HUDEP-2 (cell line): ENCODE measurements at regions not wholly inside any gene's neighbourhood (a gene's known extent, or its start where the extent isn't known, plus 50 kb on each side); places are given as distances from the start of the nearest gene placed in this dataset.

Experiments used
- DNase-seq, 76 experiments: peaks; one replicate each; lab custom pipeline; 2025; ENCODE audit not compliant: unreplicated experiment in 76 of 76; lab: John Stamatoyannopoulos, UW

GRCh38 chr2:177072090-177072489 is 140.5 kb upstream of the HNRNPA3 start:
- no peak for DNase-seq

- DNase-seq: no peak
These were observed 139.0 kb upstream of the HNRNPA3 start for GRCh38 chr2:177073611-177074010.

GRCh38 chr2:177074099-177074710 is 138.4 kb upstream of the HNRNPA3 start:
- no peak for DNase-seq

- no peak for DNase-seq
These were observed 137.3 kb upstream of the HNRNPA3 start for GRCh38 chr2:177075254-177075653.

- no peak for DNase-seq
These were observed 135.9 kb upstream of the HNRNPA3 start for GRCh38 chr2:177076636-177077179.

- DNase-seq: no peak
These were observed 134.8 kb upstream of the HNRNPA3 start for GRCh38 chr2:177077778-177078177.

- DNase-seq: no peak
These were observed 134.2 kb upstream of the HNRNPA3 start for GRCh38 chr2:177078416-177078815.

GRCh38 chr2:177078855-177079254 is 133.7 kb upstream of the HNRNPA3 start:
- DNase-seq: no peak

GRCh38 chr2:177080746-177081284 is 131.8 kb upstream of the HNRNPA3 start:
- DNase-seq: no peak

GRCh38 chr2:177084607-177085006 is 128.0 kb upstream of the HNRNPA3 start:
- DNase-seq: no peak

- DNase-seq: no peak
These were observed 124.1 kb upstream of the HNRNPA3 start for GRCh38 chr2:177088529-177088928.

GRCh38 chr2:177090967-177091366 is 121.6 kb upstream of the HNRNPA3 start:
- no peak for DNase-seq

- DNase-seq: no peak
These were observed 119.2 kb upstream of the HNRNPA3 start for GRCh38 chr2:177093371-177093770.

GRCh38 chr2:177098001-177098613 is 114.5 kb upstream of the HNRNPA3 start:
- DNase-seq: no peak

GRCh38 chr2:177101930-177102329 is 110.7 kb upstream of the HNRNPA3 start:
- DNase-seq: no peak

GRCh38 chr2:177106212-177106611 is 106.4 kb upstream of the HNRNPA3 start:
- DNase-seq: peak in 4 of 76 experiments; percentile 1 to 5 (median 2)

- no peak for DNase-seq
These were observed 103.7 kb upstream of the HNRNPA3 start for GRCh38 chr2:177108890-177109289.

GRCh38 chr2:177114712-177115111 is 97.9 kb upstream of the HNRNPA3 start:
- no peak for DNase-seq

GRCh38 chr2:177117755-177118154 is 94.8 kb upstream of the HNRNPA3 start:
- no peak for DNase-seq

GRCh38 chr2:177118636-177119035 is 94.0 kb upstream of the HNRNPA3 start:
- DNase-seq: no peak

- no peak for DNase-seq
These were observed 93.5 kb upstream of the HNRNPA3 start for GRCh38 chr2:177119099-177119498.

- DNase-seq: no peak
These were observed 89.5 kb upstream of the HNRNPA3 start for GRCh38 chr2:177123048-177123447.
